RCC 7860 (cell line): ENCODE measurements at regions not wholly inside any gene's neighbourhood (a gene's known extent, or its start where the extent isn't known, plus 50 kb on each side); places are given as distances from the start of the nearest gene placed in this dataset.
"Not testable (repeated sequence)": the region's sequence is repeated elsewhere in the genome, so short reads cannot be mapped to it uniquely, and the experiment has no call there.

ENCODE experiments used
- DNase-seq: peaks from one replicate; pipeline ENCODE4 v3.0.0-alpha.2; 2015; ENCODE audit warnings: low spot score
- FAIRE-seq: peaks from 2 replicates; lab custom pipeline; 2012; peaks lifted over from hg19 to GRCh38; lab: Jason Lieb, UNC

DNA sequence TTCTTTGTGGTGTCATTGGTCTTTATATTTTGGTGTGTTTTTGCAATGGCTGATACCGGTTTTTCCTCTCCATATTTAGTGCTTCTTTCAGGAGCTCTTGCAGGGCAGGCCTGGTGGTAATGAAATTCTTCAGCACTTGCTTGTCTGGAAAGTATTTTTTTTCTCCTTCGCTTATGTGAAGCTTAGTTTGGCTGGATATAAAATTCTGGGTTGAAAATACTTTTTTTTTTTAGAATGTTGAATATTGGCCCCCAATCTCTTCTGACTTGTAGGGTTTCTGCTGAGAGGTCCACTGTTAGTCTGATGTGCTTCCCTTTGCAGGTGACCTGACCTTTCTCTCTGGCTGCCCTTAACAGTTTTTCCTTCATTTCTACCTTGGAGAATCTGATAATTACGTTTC lies 82.7 kb downstream of the XCL2 start:
- not testable (repeated sequence) for DNase-seq, FAIRE-seq

DNA sequence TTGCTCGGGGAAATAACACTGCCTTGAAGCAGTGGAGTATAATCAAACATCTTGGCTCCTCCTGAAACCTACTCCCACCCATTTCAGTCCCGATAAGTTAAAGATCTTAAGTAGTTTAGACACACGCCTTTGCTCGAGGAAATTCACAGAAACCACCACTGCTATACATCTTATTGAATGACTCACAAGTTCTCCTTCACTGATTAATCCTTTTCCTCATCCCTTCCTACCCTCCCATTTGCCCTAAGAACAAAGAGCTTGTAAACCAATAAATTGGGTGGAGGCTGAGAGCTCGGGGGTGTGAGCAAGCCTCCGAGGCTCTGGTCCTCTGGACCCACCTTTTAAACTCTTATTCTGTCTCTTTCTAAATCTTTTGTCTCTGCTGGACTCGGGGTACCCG lies 86.5 kb downstream of the XCL2 start:
- FAIRE-seq (peak; percentile 78), DNase-seq (peak; percentile 43)

DNA sequence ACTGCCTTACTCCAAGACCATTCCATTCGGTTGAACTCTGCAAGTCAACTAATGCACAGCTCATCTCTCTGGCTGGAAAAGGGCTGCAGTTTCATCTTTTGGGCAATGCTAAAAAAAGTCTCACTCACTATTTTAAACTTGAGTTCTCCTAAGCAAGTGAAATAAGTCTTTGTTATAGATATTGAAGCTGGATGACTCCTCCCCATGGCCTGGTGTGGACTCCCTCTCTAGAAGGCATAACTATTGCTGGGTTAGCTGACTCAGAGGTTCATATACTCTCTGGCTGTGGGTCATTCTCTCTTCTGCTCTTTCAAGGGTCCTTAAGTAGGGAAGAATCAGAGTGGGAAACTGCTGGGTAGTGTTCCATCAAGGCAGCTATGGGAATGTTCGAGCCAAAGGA lies 88.0 kb downstream of the XCL2 start:
- no peak for DNase-seq
- no peak for FAIRE-seq

DNA sequence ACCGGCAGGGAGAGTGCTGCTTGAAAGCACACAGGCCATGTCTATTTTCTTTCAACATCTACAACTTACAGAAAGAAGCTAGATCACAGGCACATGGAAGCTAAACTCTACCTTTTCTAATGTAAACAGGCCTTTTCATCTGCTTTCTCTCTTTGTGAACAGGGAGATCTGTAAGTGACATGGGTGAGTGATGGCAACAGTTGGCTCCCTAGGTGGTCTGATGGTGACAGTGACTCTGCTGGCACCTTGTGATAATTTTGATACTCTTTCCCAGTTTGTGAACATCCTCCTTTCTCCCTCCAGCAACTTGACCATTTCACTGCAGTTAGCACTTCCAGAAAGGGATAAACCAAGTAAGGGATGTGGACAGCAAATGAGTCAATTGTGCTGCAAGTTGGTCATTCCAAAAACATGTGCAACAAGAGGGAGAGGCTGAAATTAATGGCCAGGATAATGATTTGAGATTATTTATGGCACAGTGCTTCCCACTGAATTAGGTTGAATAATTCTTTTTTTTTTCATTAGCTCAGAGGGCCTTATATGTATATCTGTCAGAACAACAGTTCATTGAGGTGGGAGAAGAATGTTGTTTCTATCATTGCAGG lies 89.5 kb downstream of the XCL2 start:
- DNase-seq, result peak; percentile 21
- FAIRE-seq, result no peak

DNA sequence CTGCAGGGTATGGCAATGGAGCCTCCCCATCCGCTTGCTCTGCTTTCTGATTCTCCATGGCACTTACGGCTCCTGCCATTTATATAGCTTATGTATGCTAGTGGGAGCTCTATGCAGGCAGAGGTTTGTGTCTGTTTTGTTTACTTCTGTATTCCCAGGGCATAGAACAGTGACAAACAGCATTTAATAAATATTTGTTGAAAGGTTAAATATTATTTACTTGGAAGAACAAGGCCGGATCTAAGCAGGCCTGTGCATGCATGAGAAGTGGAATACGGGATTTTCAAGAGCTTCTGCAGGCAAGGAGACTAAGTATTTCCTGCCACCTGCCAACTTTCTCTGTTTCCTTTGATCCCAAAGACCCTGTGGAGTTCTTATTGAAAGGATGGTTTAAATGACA lies 90.7 kb downstream of the XCL2 start:
- no peak for FAIRE-seq

DNA sequence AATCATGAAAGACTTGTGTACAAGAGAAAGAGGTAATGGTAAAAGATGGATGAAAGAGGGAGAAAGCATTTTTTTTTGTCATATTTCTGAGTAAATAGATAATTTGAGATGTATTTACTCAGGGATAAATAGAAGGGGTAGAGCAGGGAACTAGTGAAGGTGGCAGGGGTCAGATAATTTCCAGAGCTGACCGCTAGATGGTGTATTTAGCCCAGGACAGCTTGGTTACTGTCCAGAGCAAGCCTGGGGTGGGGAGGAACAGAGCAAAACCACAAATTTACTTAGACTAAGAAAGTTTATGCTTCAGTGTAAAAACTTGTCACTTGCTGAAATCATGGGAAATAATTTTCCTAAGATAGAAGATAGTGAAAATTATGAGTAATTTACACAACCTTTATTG lies 91.5 kb downstream of the XCL2 start:
- no peak for FAIRE-seq
- no peak for DNase-seq

More for the DNA sequence above, 90.7 kb downstream of the XCL2 start:
- DNase-seq, result no peak

DNA sequence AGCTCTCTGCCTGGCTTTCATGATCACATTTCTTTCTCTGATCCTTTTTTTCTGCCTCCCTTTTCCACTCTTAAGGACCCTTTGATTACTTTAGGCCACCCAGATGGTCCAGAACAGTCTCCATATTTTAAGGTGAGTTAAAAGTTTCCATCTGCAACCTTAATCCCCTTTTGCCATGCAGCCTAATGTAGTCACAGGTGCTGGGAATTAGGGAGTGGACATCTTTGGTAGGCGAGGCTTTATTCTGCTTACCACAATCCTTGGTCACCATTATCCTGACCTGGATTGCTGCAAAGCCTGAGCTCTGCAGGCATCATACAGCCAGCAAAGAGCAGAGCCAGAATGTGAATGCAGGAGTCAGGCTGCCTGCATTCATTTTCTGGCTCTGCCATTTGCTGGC lies 95.9 kb downstream of the XCL2 start:
- DNase-seq, result no peak
- no peak for FAIRE-seq

DNA sequence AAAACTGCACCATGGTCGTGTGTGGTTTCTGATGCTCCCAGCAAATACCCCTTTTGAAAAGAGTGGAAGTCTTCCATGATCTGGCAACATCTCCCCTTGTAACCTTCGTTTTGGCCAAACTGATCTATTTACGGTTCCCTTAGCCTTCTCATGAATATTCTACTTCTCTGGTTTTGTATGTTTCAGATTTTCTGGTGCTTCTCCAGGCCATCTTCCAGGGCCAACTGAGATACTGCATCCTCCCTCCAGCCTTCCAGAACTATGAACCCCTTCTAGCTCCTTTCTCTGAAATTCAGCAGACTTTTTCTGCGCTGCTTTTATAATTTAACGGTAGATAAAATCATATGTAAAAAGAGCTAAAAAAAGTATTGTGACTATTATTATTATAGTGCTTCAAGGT lies 97.7 kb downstream of the XCL2 start:
- FAIRE-seq, result no peak
- DNase-seq, result no peak

DNA sequence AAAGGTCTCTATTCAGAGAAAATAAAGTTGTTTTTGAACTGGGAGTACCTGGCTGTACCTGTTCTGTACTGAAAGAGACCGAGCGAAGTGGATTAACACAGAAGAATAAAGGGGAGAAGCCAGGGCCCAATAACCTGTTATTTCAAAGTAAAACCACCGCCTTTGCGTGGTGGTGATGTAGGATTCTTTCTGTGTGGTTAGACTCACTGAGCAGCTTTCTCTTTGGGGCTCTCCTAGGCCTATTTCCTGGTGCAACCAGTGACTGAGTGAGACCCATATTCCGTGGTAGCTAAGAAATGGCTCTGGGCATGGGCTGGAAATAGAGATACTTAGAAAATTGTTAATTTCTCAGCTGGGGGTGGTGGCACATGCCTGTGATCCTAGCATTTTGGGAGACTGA lies 99.9 kb downstream of the XCL2 start:
- no peak for FAIRE-seq
- DNase-seq, result no peak

DNA sequence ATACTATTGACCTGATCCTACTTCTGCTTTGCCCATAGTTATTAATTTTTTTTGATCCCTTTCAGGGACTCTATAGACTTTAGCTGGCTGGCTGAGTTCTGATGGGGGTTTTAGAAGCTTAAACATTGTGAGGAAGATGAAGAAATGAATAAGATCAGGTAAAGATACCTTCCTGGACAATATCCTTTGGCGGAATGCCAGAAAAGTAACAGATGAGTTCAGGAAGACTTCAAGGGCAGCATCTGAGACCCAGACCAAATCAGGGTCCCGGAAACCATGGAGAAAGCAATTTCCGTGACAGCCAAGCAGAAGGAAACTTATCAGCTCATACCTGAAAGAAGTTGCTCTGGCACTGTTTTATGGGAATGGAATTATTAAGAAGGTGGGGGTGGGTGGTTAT lies 100.4 kb downstream of the XCL2 start:
- no peak for FAIRE-seq
- no peak for DNase-seq

DNA sequence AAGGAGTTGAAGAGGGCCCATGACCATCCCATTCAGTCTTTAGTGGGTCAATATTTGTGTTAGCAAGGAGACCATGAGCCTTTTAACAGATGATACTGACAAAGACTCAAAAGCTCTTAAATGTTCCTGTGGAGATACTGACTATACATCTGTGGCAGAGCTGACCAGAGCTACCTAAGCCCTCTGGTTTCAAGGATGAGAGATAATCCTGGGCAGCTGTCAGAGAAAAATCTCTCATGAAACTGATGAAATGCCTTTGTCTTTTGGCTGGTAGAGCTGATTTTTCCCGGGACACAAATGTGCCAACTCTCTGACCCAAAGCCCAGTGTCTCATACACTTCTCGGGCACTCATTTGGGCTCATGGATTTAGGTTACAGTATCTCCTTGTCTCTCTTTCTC lies 100.9 kb downstream of the XCL2 start:
- FAIRE-seq (no peak), DNase-seq (no peak)

DNA sequence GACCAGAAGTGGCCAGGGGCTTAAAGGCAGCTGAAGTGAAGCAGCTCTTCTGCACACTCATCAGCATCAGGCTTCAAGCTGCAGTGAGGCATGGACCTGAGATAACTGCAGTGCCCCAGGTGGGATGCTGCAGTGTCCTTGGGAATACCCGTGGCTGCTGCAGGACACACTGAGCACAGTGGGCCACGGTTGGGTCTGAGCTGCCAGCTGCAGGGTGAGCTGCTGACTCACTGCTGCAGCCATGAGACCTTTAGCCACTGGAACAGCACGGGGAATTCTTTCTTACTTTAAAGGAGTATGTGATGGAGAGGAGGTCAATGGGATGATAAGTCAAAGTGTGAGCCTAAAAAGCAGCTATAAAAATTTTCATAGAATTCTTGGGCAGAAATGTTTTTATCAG lies 102.1 kb downstream of the XCL2 start:
- DNase-seq, result no peak
- no peak for FAIRE-seq

DNA sequence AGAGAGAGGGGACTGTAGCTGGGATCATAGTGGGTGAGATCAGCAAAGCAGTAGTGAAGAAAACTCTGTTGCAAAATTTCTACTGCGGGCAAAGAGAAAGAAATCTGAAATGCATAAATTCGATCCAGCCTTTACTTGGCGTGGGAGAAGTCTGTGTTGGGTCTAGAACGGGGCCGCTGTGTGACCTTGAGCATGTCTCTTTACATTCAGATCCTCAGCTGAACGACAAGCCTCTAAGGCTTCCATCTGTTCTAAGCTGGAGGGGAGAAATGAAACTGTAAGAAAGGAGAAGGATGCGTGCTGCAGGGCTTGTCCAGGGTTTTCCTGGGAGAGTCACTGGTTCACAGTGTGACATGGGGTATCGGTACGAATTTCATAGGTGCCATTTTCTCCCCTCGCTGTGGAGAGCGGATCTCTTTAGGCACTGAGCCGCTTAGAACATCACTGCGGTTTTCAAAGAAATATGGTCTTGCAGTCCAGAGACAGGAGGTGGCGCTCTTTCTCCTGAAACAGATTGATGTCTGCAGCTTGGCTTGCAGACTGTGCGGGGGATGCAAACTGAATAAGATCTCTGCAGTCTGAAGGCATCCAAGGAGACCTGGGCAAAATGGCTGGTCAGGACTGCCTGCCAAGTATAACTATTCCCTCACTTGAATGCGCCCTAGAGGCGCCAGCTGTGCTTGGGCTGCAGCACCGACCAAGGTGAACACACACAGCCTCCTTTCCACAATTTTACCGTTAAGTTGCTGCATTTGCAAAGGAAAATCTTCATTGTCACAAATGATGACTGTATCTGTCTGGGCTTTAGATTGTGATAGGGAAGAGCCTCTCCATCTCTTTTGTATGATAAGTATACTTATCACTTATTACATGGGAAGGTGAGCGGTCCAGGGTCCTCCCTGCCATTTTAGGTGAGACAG lies 104.1 kb downstream of the XCL2 start:
- DNase-seq (peak; percentile 65), FAIRE-seq (peak; percentile 55)

DNA sequence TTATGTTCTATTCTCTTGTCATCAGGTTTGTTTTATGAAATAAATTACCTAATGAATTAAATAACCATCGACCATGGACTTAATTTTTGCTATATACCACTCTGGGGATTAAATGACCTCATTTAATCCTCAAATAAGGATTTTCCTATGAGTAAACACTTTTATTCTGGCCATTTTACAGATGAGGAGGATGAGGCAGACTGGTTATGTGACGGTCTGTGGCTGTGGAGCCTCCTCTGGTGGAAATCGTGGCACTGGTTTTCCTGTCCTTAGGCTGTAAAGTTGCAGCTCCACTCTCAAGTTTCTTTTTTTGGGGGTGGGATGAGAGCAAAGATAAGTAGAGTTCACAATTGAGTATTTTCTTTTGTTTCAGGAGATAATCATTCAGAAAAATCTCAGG lies 105.2 kb downstream of the XCL2 start:
- DNase-seq (no peak), FAIRE-seq (no peak)

DNA sequence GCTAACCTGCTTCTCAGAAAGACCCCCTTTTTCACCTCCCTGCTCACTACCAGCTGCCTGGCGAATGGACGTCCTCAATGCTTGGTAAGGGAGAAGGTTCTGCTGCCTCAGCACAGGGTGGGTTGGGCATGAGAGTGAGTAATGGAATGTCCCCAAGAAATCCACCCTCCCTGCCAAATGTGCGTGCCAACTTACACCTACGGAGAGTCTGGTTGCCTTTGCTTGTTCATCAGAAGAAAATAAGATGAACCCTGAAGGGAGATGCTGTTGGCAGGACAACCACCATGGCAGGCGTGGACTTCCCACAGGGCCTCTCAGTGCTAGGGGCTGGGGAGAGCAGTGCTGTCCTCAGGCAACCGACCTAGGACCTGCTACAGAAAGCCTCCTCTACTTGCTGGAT lies 106.0 kb downstream of the XCL2 start:
- FAIRE-seq (no peak), DNase-seq (no peak)

DNA sequence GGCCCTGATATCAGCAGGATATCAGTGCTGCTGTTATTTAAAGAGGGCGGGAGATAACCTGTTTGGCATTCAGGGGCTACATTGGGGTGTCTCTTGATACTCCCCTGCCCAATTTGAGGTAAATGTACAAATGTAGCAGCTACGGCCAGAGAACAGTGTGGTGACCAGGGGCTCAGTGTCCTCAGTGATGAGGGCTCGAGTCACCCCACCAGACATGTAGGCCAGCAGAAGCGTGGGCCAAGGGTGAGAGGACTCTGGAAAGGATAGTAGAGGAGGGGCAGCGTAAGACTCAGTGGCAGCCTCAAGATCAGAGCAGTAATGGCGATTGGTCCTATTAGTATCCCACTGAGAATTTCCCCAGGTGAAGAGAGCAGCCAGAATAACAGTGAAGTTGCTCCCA lies 108.4 kb downstream of the XCL2 start:
- no peak for DNase-seq
- FAIRE-seq, result no peak

DNA sequence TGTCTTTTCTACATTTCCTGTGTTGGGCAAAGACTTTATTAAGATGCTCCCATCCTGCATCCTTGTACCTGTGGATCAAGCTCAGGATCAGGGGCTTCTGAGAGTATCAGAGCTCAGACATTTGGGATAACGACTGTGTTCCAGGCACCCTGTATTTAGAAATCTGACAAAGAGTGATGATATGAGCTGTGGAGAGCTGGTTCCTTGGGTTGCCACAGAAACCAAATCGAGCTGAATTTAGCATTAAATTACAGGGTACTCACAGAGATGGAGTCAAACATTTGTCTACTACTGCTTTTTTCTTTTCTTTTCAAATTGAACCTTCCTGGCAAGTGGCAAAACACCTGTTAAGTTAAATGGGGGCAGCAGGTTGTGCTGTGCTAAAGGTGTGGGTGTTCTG lies 110.6 kb downstream of the XCL2 start:
- FAIRE-seq, result no peak
- no peak for DNase-seq

DNA sequence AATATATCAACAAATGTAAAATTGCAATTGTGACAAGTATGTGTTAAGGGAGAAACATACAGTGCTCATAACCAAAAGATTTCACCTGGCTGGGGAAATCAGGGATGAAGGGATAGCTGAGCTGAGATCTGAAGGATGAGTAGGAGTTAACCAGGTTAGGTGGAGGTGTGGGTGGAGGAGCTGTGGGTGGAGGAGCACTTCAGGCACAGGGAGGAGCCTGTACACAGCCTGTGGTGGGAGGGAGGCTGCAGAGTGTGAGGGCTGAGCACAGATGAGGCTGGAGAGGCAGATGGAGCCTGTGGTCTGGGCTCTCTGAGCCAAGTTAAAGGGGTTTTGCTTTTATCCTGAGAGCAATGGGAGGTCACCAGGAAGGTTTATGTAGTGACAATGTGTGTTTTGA lies 111.9 kb downstream of the XCL2 start:
- DNase-seq (no peak), FAIRE-seq (no peak)

DNA sequence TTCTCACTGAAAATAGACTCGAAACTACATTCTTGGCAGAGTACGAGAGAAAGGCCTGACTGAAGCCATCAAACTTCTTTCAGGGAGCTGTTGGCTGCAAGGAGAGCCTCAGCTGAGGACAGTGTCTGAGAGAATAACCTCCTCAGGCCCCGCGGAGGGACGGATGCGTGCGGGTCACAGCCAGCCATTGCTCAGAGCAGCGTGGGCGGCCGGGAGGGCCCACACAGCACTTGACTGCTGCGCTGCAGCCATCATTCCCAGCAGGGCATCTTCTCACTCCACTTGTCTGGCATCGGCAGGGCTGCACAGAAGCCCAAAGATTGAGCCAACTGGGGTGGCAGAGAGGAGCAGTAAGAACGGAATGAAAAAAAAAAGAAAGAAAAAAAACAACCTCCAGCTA lies 113.5 kb downstream of the XCL2 start:
- FAIRE-seq (no peak), DNase-seq (no peak)

DNA sequence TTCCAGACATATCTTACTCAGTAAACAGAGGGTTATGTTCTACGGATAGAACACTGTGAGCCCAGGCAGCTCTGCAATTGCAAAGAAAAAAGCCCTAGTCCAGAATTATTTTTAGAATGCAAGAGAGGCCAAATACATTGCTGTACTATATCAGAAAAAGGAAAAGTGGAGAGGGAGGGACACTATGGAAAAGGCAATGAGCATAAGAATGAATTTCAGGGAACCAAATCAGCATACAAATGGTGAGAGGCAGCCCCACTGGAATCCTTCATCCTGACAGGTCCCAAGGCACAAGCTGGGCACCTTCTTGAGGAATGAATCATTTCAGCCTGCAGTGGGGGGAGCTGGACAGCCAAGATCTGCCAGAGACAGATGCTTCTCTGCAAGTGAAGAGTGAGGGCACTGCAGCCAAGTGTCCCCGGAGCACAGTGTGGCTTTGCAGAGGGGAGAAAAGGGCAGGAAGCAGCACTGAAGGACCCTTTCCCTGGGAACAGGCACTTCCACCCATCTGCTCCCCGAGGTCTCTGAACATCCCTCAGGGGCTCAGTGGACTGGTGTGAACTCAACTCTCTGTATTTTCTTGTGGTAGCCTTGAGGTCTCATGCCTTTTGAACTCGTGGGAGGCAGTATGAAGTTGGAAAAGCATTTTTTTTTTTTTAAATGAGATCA lies 115.6 kb downstream of the XCL2 start:
- no peak for DNase-seq
- FAIRE-seq, result no peak

DNA sequence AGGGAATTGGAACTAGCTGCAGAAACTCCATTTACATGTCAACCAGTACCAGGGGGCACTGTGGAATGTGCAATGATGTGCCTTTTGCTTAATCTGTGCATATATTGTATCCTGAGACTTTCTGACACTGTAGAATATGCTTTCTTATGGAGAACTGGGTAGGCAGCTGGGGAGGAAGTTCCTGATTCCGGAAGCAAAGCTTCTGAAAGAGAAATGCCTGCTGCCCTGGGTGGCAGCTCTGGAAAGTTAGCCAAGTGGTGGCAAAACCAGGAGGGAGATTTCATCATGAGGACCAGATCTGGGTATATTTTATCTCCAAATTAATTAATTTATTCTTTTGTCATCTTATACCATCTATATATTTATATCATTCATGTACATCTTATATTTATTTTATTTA lies 116.7 kb downstream of the XCL2 start:
- no peak for FAIRE-seq
- DNase-seq, result no peak

DNA sequence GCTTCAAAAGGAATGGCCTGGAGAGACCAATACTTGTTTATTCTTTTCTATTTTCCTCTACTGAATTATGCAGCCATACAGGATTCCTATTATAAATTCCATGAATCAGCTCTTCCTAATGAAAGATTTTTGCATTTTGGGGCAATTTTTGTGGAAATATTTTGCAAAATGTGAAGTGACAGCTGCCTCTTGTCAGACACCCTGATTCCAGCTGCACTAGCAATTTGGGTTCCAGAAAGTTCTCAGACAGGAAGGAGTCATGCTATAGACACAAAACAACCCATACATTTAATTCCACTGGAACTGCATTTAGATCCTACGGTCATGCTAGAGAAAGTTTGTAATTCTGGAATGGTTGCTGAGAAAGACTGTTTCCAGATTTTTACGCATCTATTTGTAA lies 119.5 kb downstream of the XCL2 start:
- FAIRE-seq (no peak), DNase-seq (no peak)
